ENCODE measurements at regions not wholly inside any gene's neighbourhood (a gene's known extent, or its start where the extent isn't known, plus 50 kb on each side); places are given as distances from the start of the nearest gene placed in this dataset.

GRCh38 chr6:104050455-104050854 lies 809.3 kb downstream of the HACE1 start:
- Histone ChIP-seq H3K4me3 (ENCODE audit: insufficient read length, low read depth) (no peak overlapping the region), H3K9ac (ENCODE audit: insufficient read length, low read depth) (no peak overlapping the region), H3K27me3 (ENCODE audit: insufficient read depth, insufficient read length) (no peaks in the 10 kb centered on the region), H3K4me1 (ENCODE audit: insufficient read depth, insufficient read length) (no peaks in the 10 kb centered on the region), H3K9me3 (ENCODE audit: insufficient read depth, low read length) (no peaks in the 10 kb centered on the region), H3K36me3 (ENCODE audit: insufficient read depth, insufficient read length, low read length) (no peaks in the 10 kb centered on the region)
- no peak for DNase-seq (ENCODE audit: low read depth, low spot score)
- TF ChIP-seq YY1 (IDR thresholded peaks at IDR 0.05; ENCODE audit: insufficient read depth, insufficient read length) (no peak), SUZ12 (IDR thresholded peaks at IDR 0.05; ENCODE audit: extremely low read depth, insufficient read depth, insufficient read length) (no peak), ZNF274 (IDR thresholded peaks at IDR 0.05; ENCODE audit: low read depth, low read length) (no peak)

GRCh38 chr6:104046426-104046825 lies 813.3 kb downstream of the HACE1 start:
- Histone ChIP-seq H3K4me3 (ENCODE audit: insufficient read length, low read depth) (no peak overlapping the region), H3K9ac (ENCODE audit: insufficient read length, low read depth) (no peak overlapping the region), H3K4me1 (ENCODE audit: insufficient read depth, insufficient read length) (no peaks in the 10 kb centered on the region), H3K27me3 (ENCODE audit: insufficient read depth, insufficient read length) (no peaks in the 10 kb centered on the region), H3K9me3 (ENCODE audit: insufficient read depth, low read length) (no peaks in the 10 kb centered on the region), H3K36me3 (ENCODE audit: insufficient read depth, insufficient read length, low read length) (no peaks in the 10 kb centered on the region)
- no peak for TF ChIP-seq ZNF274 (IDR thresholded peaks at IDR 0.05; ENCODE audit: low read depth, low read length)
- TF ChIP-seq SUZ12 (IDR thresholded peaks at IDR 0.05; ENCODE audit: extremely low read depth, insufficient read depth, insufficient read length) = no peak
- no peak for TF ChIP-seq YY1 (IDR thresholded peaks at IDR 0.05; ENCODE audit: insufficient read depth, insufficient read length)
- no peak for DNase-seq (ENCODE audit: low read depth, low spot score)

- Histone ChIP-seq H3K9me3 (ENCODE audit: insufficient read depth, low read length) (no peaks in the 10 kb centered on the region), H3K4me3 (ENCODE audit: insufficient read length, low read depth) (no peak overlapping the region), H3K9ac (ENCODE audit: insufficient read length, low read depth) (no peak overlapping the region), H3K36me3 (ENCODE audit: insufficient read depth, insufficient read length, low read length) (no peaks in the 10 kb centered on the region), H3K27me3 (ENCODE audit: insufficient read depth, insufficient read length) (no peaks in the 10 kb centered on the region), H3K4me1 (ENCODE audit: insufficient read depth, insufficient read length) (no peaks in the 10 kb centered on the region)
- DNase-seq (ENCODE audit: low read depth, low spot score) = no peak
- TF ChIP-seq ZNF274 (IDR thresholded peaks at IDR 0.05; ENCODE audit: low read depth, low read length) (no peak), YY1 (IDR thresholded peaks at IDR 0.05; ENCODE audit: insufficient read depth, insufficient read length) (no peak), SUZ12 (IDR thresholded peaks at IDR 0.05; ENCODE audit: extremely low read depth, insufficient read depth, insufficient read length) (no peak)
Measured at GRCh38 chr6:104031346-104031745, 828.4 kb downstream of the HACE1 start.

GRCh38 chr6:104022126-104022525 lies 837.6 kb downstream of the HACE1 start:
- H3K4me3 ChIP-seq (ENCODE audit: insufficient read length, low read depth) = no peak overlapping the region
- H3K36me3 ChIP-seq (ENCODE audit: insufficient read depth, insufficient read length, low read length) = no peaks in the 10 kb centered on the region
- H3K27me3 ChIP-seq (ENCODE audit: insufficient read depth, insufficient read length) = no peaks in the 10 kb centered on the region
- DNase-seq (ENCODE audit: low read depth, low spot score) = no peak
- H3K9ac ChIP-seq (ENCODE audit: insufficient read length, low read depth) = no peak overlapping the region
- no peaks in the 10 kb centered on the region for H3K4me1 ChIP-seq (ENCODE audit: insufficient read depth, insufficient read length)
- TF ChIP-seq YY1 (IDR thresholded peaks at IDR 0.05; ENCODE audit: insufficient read depth, insufficient read length) (no peak), SUZ12 (IDR thresholded peaks at IDR 0.05; ENCODE audit: extremely low read depth, insufficient read depth, insufficient read length) (no peak), ZNF274 (IDR thresholded peaks at IDR 0.05; ENCODE audit: low read depth, low read length) (no peak)
- no peaks in the 10 kb centered on the region for H3K9me3 ChIP-seq (ENCODE audit: insufficient read depth, low read length)

GRCh38 chr6:104019075-104019753 lies 840.5 kb downstream of the HACE1 start:
- no peak for DNase-seq (ENCODE audit: low read depth, low spot score)
- no peaks in the 10 kb centered on the region for H3K9me3 ChIP-seq (ENCODE audit: insufficient read depth, low read length)
- H3K36me3 ChIP-seq (ENCODE audit: insufficient read depth, insufficient read length, low read length) = no peaks in the 10 kb centered on the region
- no peaks in the 10 kb centered on the region for H3K27me3 ChIP-seq (ENCODE audit: insufficient read depth, insufficient read length)
- no peaks in the 10 kb centered on the region for H3K4me1 ChIP-seq (ENCODE audit: insufficient read depth, insufficient read length)
- TF ChIP-seq ZNF274 (IDR thresholded peaks at IDR 0.05; ENCODE audit: low read depth, low read length) (no peak), SUZ12 (IDR thresholded peaks at IDR 0.05; ENCODE audit: extremely low read depth, insufficient read depth, insufficient read length) (no peak)
- H3K4me3 ChIP-seq (ENCODE audit: insufficient read length, low read depth) = no peak overlapping the region
- H3K9ac ChIP-seq (ENCODE audit: insufficient read length, low read depth) = no peak overlapping the region

GRCh38 chr6:104017410-104018381 lies 842.0 kb downstream of the HACE1 start:
- Histone ChIP-seq H3K9ac (ENCODE audit: insufficient read length, low read depth) (no peak overlapping the region), H3K9me3 (ENCODE audit: insufficient read depth, low read length) (no peaks in the 10 kb centered on the region), H3K4me3 (ENCODE audit: insufficient read length, low read depth) (no peak overlapping the region), H3K36me3 (ENCODE audit: insufficient read depth, insufficient read length, low read length) (no peaks in the 10 kb centered on the region), H3K4me1 (ENCODE audit: insufficient read depth, insufficient read length) (no peaks in the 10 kb centered on the region), H3K27me3 (ENCODE audit: insufficient read depth, insufficient read length) (no peaks in the 10 kb centered on the region)
- TF ChIP-seq SUZ12 (IDR thresholded peaks at IDR 0.05; ENCODE audit: extremely low read depth, insufficient read depth, insufficient read length) = no peak
- TF ChIP-seq YY1 (IDR thresholded peaks at IDR 0.05; ENCODE audit: insufficient read depth, insufficient read length) = no peak
- TF ChIP-seq ZNF274 (IDR thresholded peaks at IDR 0.05; ENCODE audit: low read depth, low read length) = no peak
- DNase-seq (ENCODE audit: low read depth, low spot score) = no peak
